Body of pancreas (tissue), 4 donors: ENCODE measurements at regions not wholly inside any gene's neighbourhood (a gene's known extent, or its start where the extent isn't known, plus 50 kb on each side); places are given as distances from the start of the nearest gene placed in this dataset.

Experiments
- CTCF ChIP-seq, 7 experiments: fragments of 450-650 bp in 4 of 7; fragments of 200-600 bp in 3 of 7; sonication (generic) in 3 of 7; IDR thresholded peaks; one replicate each; pipeline ENCODE4 v1.5.1; 2016 to 2019; ENCODE audit warnings: antibody characterized with exemption in 7 of 7
- POLR2A ChIP-seq, 3 donors: fragments of 450-650 bp; IDR thresholded peaks; one replicate each; pipeline ENCODE4 v1.6.1; 2016; ENCODE audit warnings: antibody characterized with exemption in 3 of 3, mild to moderate bottlenecking in 2 of 3

DNA sequence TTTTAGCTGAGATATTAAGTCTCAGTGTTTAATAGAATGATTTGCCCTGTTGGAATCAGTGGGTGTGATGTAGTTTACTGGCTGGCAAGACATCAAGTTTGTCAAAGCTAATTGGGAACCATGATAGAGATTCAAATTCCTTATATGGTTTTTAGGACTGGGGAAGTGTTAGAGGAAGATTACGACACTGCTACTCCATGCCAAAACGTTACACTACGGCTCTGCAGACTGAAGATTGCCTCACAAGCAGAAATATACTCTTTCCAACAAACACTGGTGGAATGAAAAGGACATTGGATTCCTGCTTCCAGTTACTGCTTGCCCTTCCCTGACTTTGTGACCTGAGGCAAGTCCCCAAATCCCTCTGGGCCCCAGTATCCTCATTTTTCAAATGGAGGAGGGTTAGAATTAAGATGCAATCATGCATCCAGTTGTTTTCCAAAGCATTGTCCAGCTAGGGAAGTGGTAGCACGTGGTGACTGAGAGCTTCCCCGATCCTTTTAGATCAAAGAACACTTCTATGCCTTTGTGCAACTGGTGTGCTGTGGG is 147.6 kb downstream of the CDC42EP3 start:
- no peak for TF ChIP-seq POLR2A (IDR thresholded peaks at IDR 0.05)
- TF ChIP-seq CTCF (IDR thresholded peaks at IDR 0.05) = no peak
